WERI-Rb-1 (cell line): ENCODE measurements at regions not wholly inside any gene's neighbourhood (a gene's known extent, or its start where the extent isn't known, plus 50 kb on each side); places are given as distances from the start of the nearest gene placed in this dataset.

ENCODE experiments used
- DNase-seq: peaks from one replicate; pipeline ENCODE4 v3.0.0-alpha.2; 2020
- H3K27ac ChIP-seq: fragments of 250-450 bp; sonication (Bioruptor Pico); 2 replicates; pipeline ENCODE4 v1.5.1; 2020; ENCODE audit warnings: mild to moderate bottlenecking, moderate library complexity
- H3K27me3 ChIP-seq: fragments of 250-450 bp; sonication (Bioruptor Pico); 2 replicates; pipeline ENCODE4 v1.5.1; 2021; ENCODE audit warnings: mild to moderate bottlenecking, low read depth, moderate library complexity; ENCODE audit not compliant: insufficient read depth, severe bottlenecking
- H3K36me3 ChIP-seq: fragments of 250-450 bp; sonication (Bioruptor Pico); 2 replicates; pipeline ENCODE4 v1.5.1; 2020; ENCODE audit warnings: mild to moderate bottlenecking, moderate library complexity
- H3K4me3 ChIP-seq: 2 replicates; pipeline ENCODE4 v1.5.1; 2011; ENCODE audit warnings: low read depth, mild to moderate bottlenecking, control low read depth, low read length
- H3K9me3 ChIP-seq: fragments of 250-450 bp; sonication (Bioruptor Pico); 2 replicates; pipeline ENCODE4 v1.5.1; 2021; ENCODE audit warnings: mild to moderate bottlenecking, moderate library complexity; ENCODE audit not compliant: severe bottlenecking
- CTCF ChIP-seq: IDR thresholded peaks from 2 replicates; pipeline ENCODE4 v1.5.1; 2011; ENCODE audit warnings: low read depth, mild to moderate bottlenecking, control low read depth, inconsistent platforms, low read length

- no peaks in the 10 kb centered on the region for H3K36me3 ChIP-seq
- H3K27me3 ChIP-seq, result peaks cover 37% of the 10 kb centered on the region
- H3K27ac ChIP-seq, result no peak overlapping the region
- DNase-seq, result no peak
- TF ChIP-seq CTCF, result no peak
- H3K4me3 ChIP-seq, result no peak overlapping the region
- peaks cover 7% of the 10 kb centered on the region for H3K9me3 ChIP-seq
These were observed 170.9 kb upstream of the PARP11 start for GRCh38 chr12:4044101-4044500.

GRCh38 chr12:4041187-4041885 is 168.1 kb upstream of the PARP11 start:
- DNase-seq, result no peak
- Histone ChIP-seq H3K4me3 (no peak overlapping the region), H3K27ac (no peak overlapping the region), H3K36me3 (no peaks in the 10 kb centered on the region), H3K27me3 (peaks cover 23% of the 10 kb centered on the region), H3K9me3 (peaks cover 7% of the 10 kb centered on the region)
- no peak for TF ChIP-seq CTCF

GRCh38 chr12:4039931-4040330 is 166.7 kb upstream of the PARP11 start:
- H3K4me3 ChIP-seq, result no peak overlapping the region
- DNase-seq, result no peak
- peaks cover 21% of the 10 kb centered on the region for H3K27me3 ChIP-seq
- TF ChIP-seq CTCF, result no peak
- H3K9me3 ChIP-seq, result peaks cover 7% of the 10 kb centered on the region
- no peak overlapping the region for H3K27ac ChIP-seq
- H3K36me3 ChIP-seq, result no peaks in the 10 kb centered on the region

GRCh38 chr12:4037747-4038312 is 164.6 kb upstream of the PARP11 start:
- Histone ChIP-seq H3K27ac (no peak overlapping the region), H3K9me3 (no peaks in the 10 kb centered on the region), H3K27me3 (peaks cover 9% of the 10 kb centered on the region), H3K4me3 (no peak overlapping the region), H3K36me3 (no peaks in the 10 kb centered on the region)
- DNase-seq, result peak; percentile 49
- peak; percentile 56 for TF ChIP-seq CTCF

GRCh38 chr12:4036671-4037271 is 163.6 kb upstream of the PARP11 start:
- H3K4me3 ChIP-seq, result no peak overlapping the region
- H3K27ac ChIP-seq, result no peak overlapping the region
- H3K27me3 ChIP-seq, result peaks cover 8% of the 10 kb centered on the region
- no peaks in the 10 kb centered on the region for H3K9me3 ChIP-seq
- DNase-seq, result no peak
- TF ChIP-seq CTCF, result no peak
- no peaks in the 10 kb centered on the region for H3K36me3 ChIP-seq
